NCI-H2107 treated with DMSO at 0.1 percent for 48 hours (cell line): ENCODE measurements at regions not wholly inside any gene's neighbourhood (a gene's known extent, or its start where the extent isn't known, plus 50 kb on each side); places are given as distances from the start of the nearest gene placed in this dataset.
"Not testable (repeated sequence)": the region's sequence is repeated elsewhere in the genome, so short reads cannot be mapped to it uniquely, and the experiment has no call there.

Experiments
- DNase-seq: peaks from one replicate; lab custom pipeline; 2025; ENCODE audit not compliant: unreplicated experiment; lab: John Stamatoyannopoulos, UW

GRCh38 chr10:84698989-84699388 lies 370.6 kb downstream of the CCSER2 start:
- no peak for DNase-seq

- no peak for DNase-seq
These were observed 372.4 kb downstream of the CCSER2 start for GRCh38 chr10:84700668-84701369.

DNA sequence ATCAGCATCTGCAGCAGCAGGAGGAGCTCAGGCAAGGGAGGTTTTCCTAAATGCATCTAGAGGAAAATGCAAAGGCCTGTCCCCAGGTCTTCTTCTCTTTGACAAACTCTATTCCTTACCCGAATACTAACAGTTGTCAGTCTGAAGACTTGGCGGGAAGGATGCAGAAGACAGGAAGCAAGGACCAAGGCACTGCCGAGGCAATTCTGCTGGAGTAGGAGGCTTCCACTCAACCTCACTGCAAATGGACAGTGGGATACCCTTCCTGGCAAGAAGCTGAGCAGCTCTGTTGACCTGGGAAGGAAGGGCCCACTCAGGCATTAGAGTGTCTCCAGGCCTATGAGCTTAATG lies 373.0 kb downstream of the CCSER2 start:
- DNase-seq, result no peak

GRCh38 chr10:84704101-84704500 lies 375.7 kb downstream of the CCSER2 start:
- DNase-seq, result no peak

- no peak for DNase-seq
These were observed 378.0 kb downstream of the CCSER2 start for GRCh38 chr10:84706431-84706830.

- DNase-seq, result no peak
These were observed 378.5 kb downstream of the CCSER2 start for GRCh38 chr10:84706875-84707274.

GRCh38 chr10:84715911-84716310 lies 387.5 kb downstream of the CCSER2 start:
- DNase-seq, result peak; percentile 1

DNA sequence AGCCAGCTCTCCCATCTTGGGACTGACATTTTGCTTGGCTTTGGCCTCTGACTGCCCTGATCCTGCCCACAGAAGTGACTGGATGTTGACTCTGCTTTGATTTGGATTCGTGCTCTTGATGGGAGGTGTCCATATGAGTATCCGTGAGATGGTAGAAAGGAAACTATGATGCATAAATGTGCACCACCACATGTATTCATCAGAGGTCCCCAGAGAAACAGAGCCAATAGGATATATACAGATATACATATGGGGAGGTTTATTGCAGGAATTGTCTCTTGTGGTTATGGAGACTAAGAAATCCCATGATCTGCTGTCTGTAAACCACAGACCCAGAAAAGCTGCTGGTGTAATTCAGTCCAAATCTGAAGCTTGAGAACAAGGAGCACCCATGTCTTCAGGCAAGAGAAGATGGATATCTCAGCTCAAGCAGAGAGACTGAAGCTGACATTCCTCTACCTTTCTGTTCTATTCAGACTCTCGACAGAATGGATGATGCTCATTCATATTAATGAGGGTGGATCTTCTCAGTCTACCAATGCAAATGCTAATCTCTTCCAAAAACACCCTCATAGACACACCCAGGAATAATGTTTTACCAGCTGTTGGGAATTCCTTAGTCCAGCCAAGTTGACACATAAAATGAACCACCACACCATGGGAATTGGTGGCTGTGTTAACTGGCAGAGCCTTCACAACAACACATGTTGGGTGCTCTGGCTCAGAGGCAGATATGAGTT lies 390.7 kb downstream of the CCSER2 start:
- no peak for DNase-seq

DNA sequence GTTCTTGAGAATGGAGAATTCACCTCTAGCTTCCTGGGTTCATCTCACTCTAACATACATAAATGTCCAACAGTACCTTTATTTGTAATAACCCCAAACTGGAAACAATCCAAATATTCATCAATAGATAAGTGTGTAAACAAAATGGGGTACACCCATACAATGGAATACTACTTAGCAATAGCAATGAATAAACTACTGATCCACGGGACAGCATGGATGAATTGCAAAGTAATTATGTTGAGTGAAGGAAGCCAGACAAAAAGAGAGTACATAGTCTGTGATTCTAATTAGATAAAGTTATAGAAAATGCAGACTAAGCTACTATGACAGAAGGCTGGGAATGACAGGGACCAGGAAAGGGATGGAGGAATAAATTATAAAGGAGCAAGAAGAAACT lies 391.3 kb downstream of the CCSER2 start:
- DNase-seq, result no peak

GRCh38 chr10:84727398-84727797 lies 399.0 kb downstream of the CCSER2 start:
- DNase-seq, result no peak

DNA sequence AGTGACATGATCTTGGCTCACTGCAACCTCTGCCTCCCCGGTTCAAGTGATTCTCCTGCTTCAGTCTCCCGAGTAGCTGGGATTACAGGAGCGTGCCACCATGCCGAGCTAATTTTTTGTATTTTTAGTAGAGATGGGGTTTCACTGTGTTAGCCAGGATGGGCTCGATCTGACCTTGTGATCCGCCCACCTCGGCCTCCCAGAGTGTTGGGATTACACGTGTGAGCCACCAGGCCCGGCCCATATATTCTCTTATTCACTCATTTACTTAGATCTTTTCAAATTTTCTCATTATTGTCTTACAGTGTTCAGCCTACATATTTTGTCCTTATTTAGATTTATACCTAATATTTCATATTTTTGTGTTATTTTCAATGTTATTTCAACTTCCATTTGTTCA lies 410.7 kb downstream of the CCSER2 start:
- DNase-seq, result not testable (repeated sequence)

DNA sequence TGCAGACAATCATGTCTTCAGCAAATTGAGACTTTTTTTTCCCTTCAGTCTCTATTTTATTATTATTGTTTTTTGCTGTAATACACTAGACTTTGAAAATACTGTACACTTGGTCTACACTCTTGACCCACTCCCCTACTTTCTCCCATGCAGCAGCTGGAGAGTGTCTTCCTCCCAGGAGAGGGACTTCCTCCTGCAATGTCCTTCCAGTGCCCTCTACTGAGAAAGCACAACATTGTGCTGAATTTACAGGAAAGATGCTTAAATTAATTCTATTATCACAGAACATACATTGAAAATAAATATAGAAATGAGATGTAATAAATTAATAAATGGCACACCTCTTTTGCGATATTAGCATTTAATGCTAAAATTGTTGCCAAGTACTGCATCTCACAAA lies 411.3 kb downstream of the CCSER2 start:
- DNase-seq, result no peak

GRCh38 chr10:84743483-84743882 lies 415.1 kb downstream of the CCSER2 start:
- no peak for DNase-seq

GRCh38 chr10:84755311-84755710 lies 426.9 kb downstream of the CCSER2 start:
- DNase-seq, result no peak

DNA sequence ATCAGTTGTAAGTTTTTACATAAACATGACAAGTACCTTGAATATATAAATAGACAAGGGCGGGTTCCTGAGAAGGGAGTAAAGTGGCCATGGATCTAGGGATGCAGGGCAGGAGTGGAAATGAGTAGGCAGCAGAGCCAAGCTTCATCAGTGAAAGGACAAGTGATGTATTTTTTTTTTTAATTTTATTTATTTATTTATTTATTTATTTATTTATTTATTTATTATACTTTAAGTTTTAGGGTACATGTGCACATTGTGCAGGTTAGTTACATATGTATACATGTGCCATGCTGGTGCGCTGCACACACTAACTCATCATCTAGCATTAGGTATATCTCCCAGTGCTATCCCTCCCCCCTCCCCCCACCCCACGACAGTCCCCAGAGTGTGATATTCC lies 428.3 kb downstream of the CCSER2 start:
- DNase-seq, result not testable (repeated sequence)

DNA sequence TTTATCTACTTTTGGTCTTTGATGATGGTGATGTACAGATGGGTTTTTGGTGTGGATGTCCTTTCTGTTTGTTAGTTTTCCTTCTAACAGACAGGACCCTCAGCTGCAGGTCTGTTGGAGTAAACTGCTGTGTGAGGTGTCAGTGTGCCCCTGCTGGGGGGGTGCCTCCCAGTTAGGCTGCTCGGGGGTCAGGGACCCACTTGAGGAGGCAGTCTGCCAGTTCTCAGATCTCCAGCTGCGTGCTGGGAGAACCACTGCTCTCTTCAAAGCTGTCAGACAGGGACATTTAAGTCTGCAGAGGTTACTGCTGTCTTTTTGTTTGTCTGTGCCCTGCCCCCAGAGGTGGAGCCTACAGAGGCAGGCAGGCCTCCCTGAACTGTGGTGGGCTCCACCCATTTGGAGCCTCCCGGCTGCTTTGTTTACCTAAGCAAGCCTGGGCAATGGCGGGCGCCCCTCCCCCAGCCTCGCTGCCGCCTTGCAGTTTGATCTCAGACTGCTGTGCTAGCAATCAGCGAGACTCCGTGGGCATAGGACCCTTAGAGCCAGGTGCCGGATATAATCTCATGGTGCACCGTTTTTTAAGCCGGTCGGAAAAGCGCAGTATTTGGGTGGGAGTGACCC lies 433.7 kb downstream of the CCSER2 start:
- not testable (repeated sequence) for DNase-seq

DNA sequence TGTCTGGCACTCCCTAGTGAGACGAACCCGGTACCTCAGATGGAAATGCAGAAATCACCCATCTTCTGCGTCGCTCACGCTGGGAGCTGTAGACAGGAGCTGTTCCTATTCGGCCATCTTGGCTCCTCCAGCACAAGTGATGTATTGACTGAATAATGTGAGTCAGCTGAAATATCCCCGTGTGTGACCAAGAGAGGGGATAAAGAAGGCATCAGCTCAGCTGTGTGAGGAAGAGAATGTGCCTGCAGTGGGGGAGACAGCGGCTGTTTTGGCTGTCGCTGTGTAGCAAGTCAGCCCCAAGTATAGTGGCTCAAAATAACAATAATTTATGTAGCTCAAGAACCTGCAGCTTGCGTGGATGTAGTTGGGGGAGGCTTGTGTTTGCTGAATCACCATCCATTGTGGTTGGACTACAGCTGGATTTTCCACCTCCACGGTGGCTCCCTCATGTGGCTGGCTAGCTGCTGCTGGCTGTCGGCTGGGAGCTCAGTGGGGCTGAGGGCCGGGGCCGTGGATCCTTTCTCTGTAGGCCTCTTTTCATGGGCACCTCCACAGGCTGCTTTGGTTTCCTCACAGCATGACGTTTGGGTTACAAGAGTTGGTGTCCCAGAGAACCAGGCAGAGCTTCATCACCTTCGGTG lies 434.5 kb downstream of the CCSER2 start:
- no peak for DNase-seq

- DNase-seq, result no peak
These were observed 435.6 kb downstream of the CCSER2 start for GRCh38 chr10:84763965-84764364.

DNA sequence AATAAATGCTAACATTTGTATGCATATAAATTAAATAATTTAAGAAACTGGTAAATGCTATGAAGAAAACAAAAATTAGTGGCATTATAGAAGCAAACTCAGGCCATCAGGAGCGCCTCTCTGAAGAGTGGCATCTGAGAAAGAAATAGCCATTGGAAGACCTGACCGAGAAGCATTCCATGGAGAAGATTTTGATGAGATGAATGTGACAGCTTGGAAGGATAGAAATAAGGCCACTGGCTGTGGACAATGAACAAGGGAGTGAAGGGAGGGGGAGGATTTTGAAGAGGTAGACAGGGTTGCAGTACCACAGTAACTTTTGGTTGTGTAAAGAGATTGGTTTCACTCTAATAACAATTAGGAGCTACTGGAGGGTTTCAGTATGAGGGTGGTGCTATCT lies 436.7 kb downstream of the CCSER2 start:
- no peak for DNase-seq

DNA sequence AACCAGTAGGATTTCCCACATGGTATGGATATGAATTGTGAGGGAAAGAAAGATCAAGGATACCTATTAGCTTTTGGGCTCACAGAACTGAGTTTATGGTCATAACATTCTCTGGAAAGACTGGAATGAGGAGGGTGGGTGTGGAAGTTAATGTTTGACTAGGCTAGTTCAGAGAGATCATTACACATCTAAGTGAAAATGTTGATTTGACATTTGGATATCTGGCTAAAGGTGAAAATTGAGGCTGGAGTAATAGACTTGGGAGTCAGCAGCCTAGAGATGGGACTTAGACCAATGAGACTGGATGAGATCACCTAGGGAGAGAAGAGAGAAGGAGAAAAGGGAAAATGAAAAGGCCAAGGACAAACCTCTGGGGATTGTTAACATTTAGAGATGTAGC lies 437.3 kb downstream of the CCSER2 start:
- DNase-seq, result no peak

DNA sequence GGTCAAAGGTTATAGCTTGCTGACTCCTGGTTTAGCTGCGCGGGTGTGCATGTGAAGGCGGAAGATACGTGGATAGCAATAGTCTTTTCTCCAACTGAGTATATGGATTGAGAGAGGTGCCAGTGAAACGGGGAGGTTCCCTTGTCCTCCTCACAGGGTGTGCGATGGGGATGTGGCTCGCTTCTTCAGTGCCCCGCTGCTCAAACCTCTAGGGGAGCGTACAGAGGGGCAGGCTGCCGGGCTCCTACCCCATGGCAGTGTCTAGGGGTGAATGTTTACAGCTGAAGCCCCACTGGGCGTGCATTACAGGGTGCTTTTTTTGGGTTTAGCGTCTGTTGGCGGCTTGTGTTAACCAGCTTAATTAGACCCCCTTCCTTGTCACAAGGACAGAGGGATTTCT lies 438.5 kb downstream of the CCSER2 start:
- no peak for DNase-seq

- DNase-seq, result no peak
These were observed 439.7 kb downstream of the CCSER2 start for GRCh38 chr10:84768132-84768531.
